Neural crest cell (in vitro differentiated cells): ENCODE measurements at regions not wholly inside any gene's neighbourhood (a gene's known extent, or its start where the extent isn't known, plus 50 kb on each side); places are given as distances from the start of the nearest gene placed in this dataset.

ENCODE experiments used
- DNase-seq: peaks from one replicate; pipeline ENCODE4 v3.0.0; 2021; ENCODE audit warnings: low read depth, mixed read lengths, low spot score
- H3K27ac Mint-ChIP-seq: one replicate; pipeline ENCODE4 v1.8.0; 2021; ENCODE audit warnings: mild to moderate bottlenecking, mixed read lengths; ENCODE audit not compliant: unreplicated experiment
- H3K27me3 Mint-ChIP-seq: 2 replicates; pipeline ENCODE4 v1.8.0; 2021; ENCODE audit warnings: low read depth, mild to moderate bottlenecking, mixed read lengths
- H3K36me3 Mint-ChIP-seq: 2 replicates; pipeline ENCODE4 v1.8.0; 2021; ENCODE audit warnings: low read depth, mild to moderate bottlenecking, mixed read lengths
- H3K4me1 Mint-ChIP-seq: 2 replicates; pipeline ENCODE4 v1.8.0; 2021; ENCODE audit warnings: mixed read lengths
- H3K4me3 Mint-ChIP-seq: one replicate; pipeline ENCODE4 v1.8.0; 2021; ENCODE audit warnings: mild to moderate bottlenecking, mixed read lengths
- H3K9me3 Mint-ChIP-seq: 2 replicates; pipeline ENCODE4 v1.8.0; 2021; ENCODE audit warnings: mixed read lengths
- CTCF ChIP-seq: fragments of 200-600 bp; sonication (generic); conservative IDR thresholded peaks from 2 replicates; pipeline ENCODE4 v1.5.0; 2021; ENCODE audit warnings: antibody characterized with exemption, mild to moderate bottlenecking

- H3K27ac Mint-ChIP-seq, result no peak overlapping the region
- peaks cover 3% of the 10 kb centered on the region for H3K4me1 Mint-ChIP-seq
- DNase-seq, result no peak
- no peak for TF ChIP-seq CTCF
- no peak overlapping the region for H3K4me3 Mint-ChIP-seq
- no peaks in the 10 kb centered on the region for H3K27me3 Mint-ChIP-seq
- H3K36me3 Mint-ChIP-seq, result no peaks in the 10 kb centered on the region
- no peaks in the 10 kb centered on the region for H3K9me3 Mint-ChIP-seq
These were observed 116.8 kb downstream of the TES start for GRCh38 chr7:116327135-116327534.

DNA sequence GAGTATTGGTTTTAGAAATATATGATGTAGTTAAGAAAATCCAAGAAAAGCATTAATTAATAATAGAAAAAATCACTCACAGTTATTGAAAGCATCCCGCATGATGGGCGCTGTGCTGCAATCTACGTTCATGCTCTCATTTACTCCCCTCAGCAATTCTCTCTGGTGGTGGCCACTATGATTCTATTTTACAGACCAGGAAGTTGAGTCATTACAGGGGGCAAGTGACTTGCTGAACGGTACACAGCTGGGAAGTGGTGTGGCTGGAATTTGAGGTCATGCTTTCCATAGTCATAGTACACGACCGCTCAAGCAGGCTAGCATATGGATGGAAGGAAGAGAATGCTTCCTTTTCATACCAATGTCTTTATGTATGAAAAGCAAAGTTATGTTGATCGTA is 117.4 kb downstream of the TES start:
- Mint-ChIP-seq H3K4me1 (peaks cover 3% of the 10 kb centered on the region), H3K9me3 (no peaks in the 10 kb centered on the region), H3K4me3 (no peak overlapping the region), H3K27ac (no peak overlapping the region), H3K27me3 (no peaks in the 10 kb centered on the region), H3K36me3 (no peaks in the 10 kb centered on the region)
- no peak for TF ChIP-seq CTCF
- no peak for DNase-seq

GRCh38 chr7:116328161-116328560 is 117.8 kb downstream of the TES start:
- H3K27ac Mint-ChIP-seq, result no peak overlapping the region
- H3K36me3 Mint-ChIP-seq, result no peaks in the 10 kb centered on the region
- H3K4me3 Mint-ChIP-seq, result no peak overlapping the region
- peaks cover 3% of the 10 kb centered on the region for H3K4me1 Mint-ChIP-seq
- H3K27me3 Mint-ChIP-seq, result no peaks in the 10 kb centered on the region
- no peak for DNase-seq
- H3K9me3 Mint-ChIP-seq, result no peaks in the 10 kb centered on the region
- TF ChIP-seq CTCF, result no peak

GRCh38 chr7:116329686-116330503 is 119.6 kb downstream of the TES start:
- Mint-ChIP-seq H3K27ac (no peak overlapping the region), H3K4me3 (no peak overlapping the region), H3K36me3 (no peaks in the 10 kb centered on the region), H3K9me3 (no peaks in the 10 kb centered on the region), H3K27me3 (no peaks in the 10 kb centered on the region), H3K4me1 (peaks cover 3% of the 10 kb centered on the region)
- DNase-seq, result no peak
- TF ChIP-seq CTCF, result no peak

- no peak overlapping the region for H3K4me3 Mint-ChIP-seq
- no peak for DNase-seq
- H3K4me1 Mint-ChIP-seq, result peaks cover 3% of the 10 kb centered on the region
- TF ChIP-seq CTCF, result no peak
- H3K27ac Mint-ChIP-seq, result no peak overlapping the region
- H3K27me3 Mint-ChIP-seq, result no peaks in the 10 kb centered on the region
- no peaks in the 10 kb centered on the region for H3K36me3 Mint-ChIP-seq
- H3K9me3 Mint-ChIP-seq, result no peaks in the 10 kb centered on the region
These were observed 120.7 kb downstream of the TES start for GRCh38 chr7:116331020-116331419.
